Panc1 (cell line): ENCODE measurements at regions not wholly inside any gene's neighbourhood (a gene's known extent, or its start where the extent isn't known, plus 50 kb on each side); places are given as distances from the start of the nearest gene placed in this dataset.

ENCODE experiments used
- ATAC-seq: fragments of 200-7000 bp; cut with Tn5 transposase; 2 replicates; pipeline ENCODE4 v1.9.1; 2020; ENCODE audit warnings: mild to moderate bottlenecking, moderate library complexity
- BruUV-seq: library from RNA; stranded (reverse); fragments of 400-500 nt; replicated peaks from 2 replicates; lab custom pipeline; 2021; lab: Mats Ljungman, UMichigan
- CTCF ChIA-PET: fragments of 300-600 bp; sonication (Branson Sonifier 250); formaldehyde crosslinking; loops from one replicate; lab custom pipeline; 2022; ENCODE audit warnings: antibody characterized with exemption; lab: Charles Lee
- POLR2A ChIA-PET: fragments of 300-600 bp; sonication (Branson Sonifier 250); formaldehyde crosslinking; loops from one replicate; lab custom pipeline; 2022; ENCODE audit warnings: antibody characterized with exemption; lab: Charles Lee
- DNase-seq: peaks from one replicate; pipeline ENCODE4 v3.0.0-alpha.2; 2010; ENCODE audit warnings: low read depth, low spot score
- H3K27ac ChIP-seq: 2 replicates; pipeline ENCODE4 v1.5.1; 2011; ENCODE audit warnings: mild to moderate bottlenecking, low read length, inconsistent platforms
- H3K27me3 ChIP-seq: fragments of 200-500 bp; sonication (Bioruptor generic); 2 replicates; pipeline ENCODE4 v1.6.0; 2014; ENCODE audit warnings: low read length, inconsistent platforms; ENCODE audit not compliant: control insufficient read depth, insufficient read depth
- H3K36me3 ChIP-seq: fragments of 200-500 bp; sonication (Bioruptor generic); 2 replicates; pipeline ENCODE4 v1.5.1; 2014; ENCODE audit warnings: inconsistent platforms, mild to moderate bottlenecking, low read length, moderate library complexity; ENCODE audit not compliant: control insufficient read depth, insufficient read depth
- H3K4me1 ChIP-seq: 2 replicates; pipeline ENCODE4 v1.5.1; 2011; ENCODE audit warnings: inconsistent platforms, mild to moderate bottlenecking, low read length, moderate library complexity; ENCODE audit not compliant: control insufficient read depth, insufficient read depth
- H3K4me3 ChIP-seq, 2 experiments: 2 replicates each; pipeline ENCODE4 v1.5.1; 2011 to 2012; ENCODE audit warnings: low read depth in 2 of 2, low read length in 2 of 2, mild to moderate bottlenecking in 2 of 2, inconsistent platforms in 1 of 2, moderate library complexity in 1 of 2
- H3K9me3 ChIP-seq: fragments of 200-500 bp; sonication (Bioruptor generic); 2 replicates; pipeline ENCODE4 v1.5.1; 2014; ENCODE audit warnings: low read depth, mild to moderate bottlenecking, inconsistent platforms, low read length, moderate library complexity; ENCODE audit not compliant: control insufficient read depth, insufficient read depth
- CTCF ChIP-seq: fragments of 450-650 bp; IDR thresholded peaks from 2 replicates; pipeline ENCODE4 v1.5.1; 2017; ENCODE audit warnings: mild to moderate bottlenecking
- POLR2AphosphoS5 ChIP-seq: IDR thresholded peaks from 2 replicates; pipeline ENCODE4 v1.6.1; 2012; ENCODE audit warnings: mild to moderate bottlenecking, low read depth, low read length, moderate library complexity
- REST ChIP-seq, 2 experiments: IDR thresholded peaks; 2 replicates each; pipeline ENCODE4 v1.6.1; 2011 to 2012; ENCODE audit warnings: low read depth in 2 of 2, control low read depth in 1 of 2, low read length in 1 of 2, mild to moderate bottlenecking in 1 of 2, moderate library complexity in 1 of 2; ENCODE audit not compliant: insufficient read depth in 1 of 2
- SIN3A ChIP-seq: IDR thresholded peaks from 2 replicates; pipeline ENCODE4 v1.6.1; 2012; ENCODE audit warnings: low read depth, mild to moderate bottlenecking, low read length, moderate library complexity, borderline replicate concordance; ENCODE audit not compliant: insufficient read depth
- TCF7L2 ChIP-seq: IDR thresholded peaks from 2 replicates; pipeline ENCODE4 v1.6.1; 2011; ENCODE audit warnings: mild to moderate bottlenecking, low read depth, low read length, inconsistent platforms
- in situ Hi-C: cut with HindIII; loops from 2 replicates; pipeline ENCODE4 v1.10.0; 2016; ENCODE audit warnings: low sequenced_read_pairs, low pct_unique_long_range_greater_than_20kb
- intact Hi-C: fragments of 100-400 bp; cut with micrococcal nuclease; formaldehyde crosslinking; loops from one replicate; pipeline ENCODE4 v1.10.0; 2022; ENCODE audit not compliant: unreplicated experiment

- CTCF ChIA-PET: no interaction called here
- Histone ChIP-seq H3K4me1 (no peaks in the 10 kb centered on the region), H3K4me3 (no peak overlapping the region), H3K27ac (no peak overlapping the region), H3K27me3 (no peaks in the 10 kb centered on the region), H3K36me3 (no peaks in the 10 kb centered on the region), H3K9me3 (no peaks in the 10 kb centered on the region)
- ATAC-seq: no peak
- in situ Hi-C loops (no loop called here), intact Hi-C loops (no loop called here)
- no TSS peak for BruUV-seq
- DNase-seq: no peak
- TF ChIP-seq SIN3A (no peak), REST (IDR thresholded peaks at IDR 0.05; ENCODE audit: insufficient read depth in 1 of 2, low read depth in 2 of 2, low read length in 1 of 2) (no peak), POLR2AphosphoS5 (no peak), TCF7L2 (no peak), CTCF (no peak)
- POLR2A ChIA-PET: no interaction called here
Measured at GRCh38 chr13:42703740-42704139, 77.6 kb upstream of the FAM216B start.

GRCh38 chr13:42706286-42706685 lies 75.1 kb upstream of the FAM216B start:
- Histone ChIP-seq H3K9me3 (no peaks in the 10 kb centered on the region), H3K4me3 (no peak overlapping the region), H3K27me3 (no peaks in the 10 kb centered on the region), H3K4me1 (no peaks in the 10 kb centered on the region), H3K27ac (no peak overlapping the region), H3K36me3 (no peaks in the 10 kb centered on the region)
- intact Hi-C loops (no loop called here), in situ Hi-C loops (no loop called here)
- CTCF ChIA-PET: no interaction called here
- BruUV-seq: no TSS peak
- POLR2A ChIA-PET: no interaction called here
- TF ChIP-seq REST (IDR thresholded peaks at IDR 0.05; ENCODE audit: insufficient read depth in 1 of 2, low read depth in 2 of 2, low read length in 1 of 2) (no peak), POLR2AphosphoS5 (no peak), CTCF (no peak), SIN3A (no peak), TCF7L2 (no peak)
- DNase-seq (no peak), ATAC-seq (no peak)
